ENCODE measurements at regions not wholly inside any gene's neighbourhood (a gene's known extent, or its start where the extent isn't known, plus 50 kb on each side); places are given as distances from the start of the nearest gene placed in this dataset.

GRCh38 chr6:81308577-81309279 lies 443.8 kb downstream of the TENT5A start:
- FAIRE-seq, result no peak
- no peak overlapping the region for H3K4me2 ChIP-seq (ENCODE audit: insufficient read depth in 1 of 2, low read depth in 2 of 2, low read length in 2 of 2)
- TF ChIP-seq FOSL1 (IDR thresholded peaks at IDR 0.05; ENCODE audit: insufficient read depth, low read depth, low read length) (no peak), USF2 (IDR thresholded peaks at IDR 0.05; ENCODE audit: low read length) (no peak), BRCA1 (IDR thresholded peaks at IDR 0.05; ENCODE audit: low read depth, low read length) (no peak), ZNF274 (IDR thresholded peaks at IDR 0.05; ENCODE audit: borderline replicate concordance, extremely low read depth, low read length) (no peak), POLR2A (IDR thresholded peaks at IDR 0.05; ENCODE audit: control extremely low read depth in 1 of 2, low read depth in 2 of 2, low read length in 2 of 2) (no peak), RXRA (IDR thresholded peaks at IDR 0.05; ENCODE audit: insufficient read depth, low read depth, low read length) (no peak), HDAC2 (IDR thresholded peaks at IDR 0.05; ENCODE audit: borderline replicate concordance in 1 of 2, low read depth in 2 of 2, low read length in 2 of 2) (no peak), POLR2AphosphoS5 (IDR thresholded peaks at IDR 0.05; ENCODE audit: low read depth, low read length) (no peak), EZH2 (IDR thresholded peaks at IDR 0.05; ENCODE audit: low read depth, low read length, severe bottlenecking) (no peak), CBX5 (IDR thresholded peaks at IDR 0.05; ENCODE audit: low read depth, low read length) (no peak), TBP (IDR thresholded peaks at IDR 0.05; ENCODE audit: low read depth, low read length) (no peak), SIRT6 (IDR thresholded peaks at IDR 0.05; ENCODE audit: low read length) (no peak), POU5F1 (IDR thresholded peaks at IDR 0.05; ENCODE audit: low read depth, low read length) (no peak), SUZ12 (IDR thresholded peaks at IDR 0.05; ENCODE audit: low read length) (no peak)

More at GRCh38 chr6:81308577-81309279, 443.8 kb downstream of the TENT5A start:
- Histone ChIP-seq H3K4ac (replicated peaks; ENCODE audit: insufficient read length, low read depth, low read length) (no peak overlapping the region), H4K20me1 (replicated peaks in 1 of 2; ENCODE audit: control insufficient read depth in 1 of 2, insufficient read depth in 2 of 2, low read length in 2 of 2) (no peaks in the 10 kb centered on the region), H2BK12ac (ENCODE audit: low read depth, low read length) (no peak overlapping the region), H3K23ac (ENCODE audit: insufficient read length) (no peak overlapping the region), H3K79me2 (ENCODE audit: control insufficient read depth in 1 of 2, insufficient read depth in 2 of 2, low read length in 2 of 2) (no peaks in the 10 kb centered on the region), H3K9ac (replicated peaks in 1 of 4; ENCODE audit: extremely low read depth in 1 of 4, low read depth in 3 of 4, low read length in 3 of 4) (no peak overlapping the region), H3K23me2 (ENCODE audit: low read depth, low read length) (no peaks in the 10 kb centered on the region), H2BK20ac (ENCODE audit: low read length) (no peak overlapping the region), H3K79me1 (ENCODE audit: low read depth, low read length) (no peaks in the 10 kb centered on the region), H2BK120ac (replicated peaks; ENCODE audit: low read depth, low read length) (no peak overlapping the region), H3K14ac (ENCODE audit: insufficient read length) (no peak overlapping the region), H4K8ac (ENCODE audit: extremely low read depth, insufficient read depth, low read length) (no peak overlapping the region), H3K27ac (ENCODE audit: low read depth, low read length) (no peak overlapping the region), H3K4me3 (ENCODE audit: extremely low read depth in 1 of 4, insufficient read depth in 2 of 4, low read depth in 3 of 4, low read length in 4 of 4) (no peak overlapping the region), H4K5ac (ENCODE audit: insufficient read length, low read depth, low read length) (no peak overlapping the region), H2BK5ac (ENCODE audit: low read depth, low read length) (no peak overlapping the region), H2AK5ac (ENCODE audit: low read depth, low read length) (no peak overlapping the region), H3K4me1 (replicated peaks in 1 of 4; ENCODE audit: control insufficient read depth in 3 of 4, insufficient read depth in 4 of 4, low read length in 3 of 4) (no peaks in the 10 kb centered on the region), H3K18ac (ENCODE audit: extremely low read depth, low read length) (no peak overlapping the region), H3K9me3 (ENCODE audit: insufficient read depth in 2 of 2, low read depth in 1 of 2, low read length in 1 of 2) (no peaks in the 10 kb centered on the region), H3K36me3 (ENCODE audit: control insufficient read depth in 2 of 4, insufficient read depth in 4 of 4, low read length in 3 of 4) (no peaks in the 10 kb centered on the region), H2BK15ac (ENCODE audit: low read length) (no peak overlapping the region), H3K27me3 (replicated peaks in 1 of 4; ENCODE audit: control insufficient read depth in 3 of 4, extremely low read depth in 1 of 4, insufficient read depth in 3 of 4, low read length in 3 of 4) (no peaks in the 10 kb centered on the region), H4K91ac (replicated peaks; ENCODE audit: insufficient read length, low read length) (no peak overlapping the region), H2AFZ (ENCODE audit: low read length) (no peak overlapping the region), H3K56ac (replicated peaks; ENCODE audit: insufficient read length, low read depth, low read length) (no peak overlapping the region)
- CTCF ChIA-PET (ENCODE audit: partially characterized antibody), result no interaction called here
- WGBS, 2 experiments (ENCODE audit: extremely low coverage in 1 of 2, insufficient coverage in 1 of 2, insufficient read length in 1 of 2, insufficient replicate concordance in 2 of 2, low coverage in 1 of 2, low lambda C conversion rate in 2 of 2, missing lambda C conversion rate in 1 of 2), result 90% methylated on average over 6 of the region's 6 CpGs; no CpG with 5 or more reads in 1 of the 2 experiments
- POLR2A ChIA-PET (ENCODE audit: partially characterized antibody), result no interaction called here
- no peak for DNase-seq (ENCODE audit: low read depth in 1 of 2, low spot score in 2 of 2)

Data from H1 (cell line).